Thoracic aorta (tissue), 2 donors: ENCODE measurements at regions not wholly inside any gene's neighbourhood (a gene's known extent, or its start where the extent isn't known, plus 50 kb on each side); places are given as distances from the start of the nearest gene placed in this dataset.

Experiments
- ATAC-seq: fragments of 150-250 bp; one replicate; pipeline ENCODE4 v1.8.0; 2017; ENCODE audit warnings: low read depth; ENCODE audit not compliant: insufficient number of reproducible peaks, low FRiP score
- DNase-seq: peaks from one replicate; pipeline ENCODE4 v3.0.0-alpha.2; 2020; ENCODE audit warnings: low spot score
- H3K27ac ChIP-seq, 2 donors: fragments of 200-600 bp; sonication (generic); 1 replicate in 1 of 2; 2 replicates in 1 of 2; pipeline ENCODE4 v1.5.1; 2016; ENCODE audit warnings: mild to moderate bottlenecking in 2 of 2, moderate library complexity in 2 of 2
- H3K27me3 ChIP-seq: fragments of 200-600 bp; sonication (generic); replicated peaks from 2 replicates; pipeline ENCODE4 v1.6.0; 2016; ENCODE audit warnings: mild to moderate bottlenecking; ENCODE audit not compliant: insufficient read depth
- H3K36me3 ChIP-seq: fragments of 200-600 bp; sonication (generic); one replicate; pipeline ENCODE4 v1.5.1; 2016
- H3K4me1 ChIP-seq, 2 donors: fragments of 200-600 bp; sonication (generic); 1 replicate in 1 of 2; 2 replicates in 1 of 2; pipeline versions ENCODE4 v1.5.1 to v1.6.0; 2016; ENCODE audit warnings: low read depth in 2 of 2, mild to moderate bottlenecking in 1 of 2; ENCODE audit not compliant: control insufficient read depth in 1 of 2
- H3K4me3 ChIP-seq: fragments of 200-600 bp; sonication (generic); 2 replicates; pipeline ENCODE4 v1.5.1; 2016; ENCODE audit warnings: mild to moderate bottlenecking
- H3K9me3 ChIP-seq: fragments of 200-600 bp; sonication (generic); 2 replicates; pipeline ENCODE4 v1.5.1; 2016
- TF ChIP-seq, protein P1 (sequence below): fragments of 200-600 bp; sonication (generic); IDR thresholded peaks from one replicate; pipeline ENCODE4 v1.5.1; 2019; ENCODE audit warnings: antibody characterized with exemption

GRCh38 chr13:31929031-31929770, 102.4 kb upstream of the FRY start:
- ATAC-seq (no peak), DNase-seq (no peak)
- H3K36me3 ChIP-seq, result no peaks in the 10 kb centered on the region
- H3K4me3 ChIP-seq, result no peak overlapping the region
- TF ChIP-seq, protein P1, sequence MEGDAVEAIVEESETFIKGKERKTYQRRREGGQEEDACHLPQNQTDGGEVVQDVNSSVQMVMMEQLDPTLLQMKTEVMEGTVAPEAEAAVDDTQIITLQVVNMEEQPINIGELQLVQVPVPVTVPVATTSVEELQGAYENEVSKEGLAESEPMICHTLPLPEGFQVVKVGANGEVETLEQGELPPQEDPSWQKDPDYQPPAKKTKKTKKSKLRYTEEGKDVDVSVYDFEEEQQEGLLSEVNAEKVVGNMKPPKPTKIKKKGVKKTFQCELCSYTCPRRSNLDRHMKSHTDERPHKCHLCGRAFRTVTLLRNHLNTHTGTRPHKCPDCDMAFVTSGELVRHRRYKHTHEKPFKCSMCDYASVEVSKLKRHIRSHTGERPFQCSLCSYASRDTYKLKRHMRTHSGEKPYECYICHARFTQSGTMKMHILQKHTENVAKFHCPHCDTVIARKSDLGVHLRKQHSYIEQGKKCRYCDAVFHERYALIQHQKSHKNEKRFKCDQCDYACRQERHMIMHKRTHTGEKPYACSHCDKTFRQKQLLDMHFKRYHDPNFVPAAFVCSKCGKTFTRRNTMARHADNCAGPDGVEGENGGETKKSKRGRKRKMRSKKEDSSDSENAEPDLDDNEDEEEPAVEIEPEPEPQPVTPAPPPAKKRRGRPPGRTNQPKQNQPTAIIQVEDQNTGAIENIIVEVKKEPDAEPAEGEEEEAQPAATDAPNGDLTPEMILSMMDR, result no peak
- peaks cover 5 to 10% of the 10 kb centered on the region in 2 donors for H3K4me1 ChIP-seq
- H3K27me3 ChIP-seq, result no peaks in the 10 kb centered on the region
- H3K27ac ChIP-seq, result no peak overlapping the region
- no peaks in the 10 kb centered on the region for H3K9me3 ChIP-seq

GRCh38 chr13:31930490-31930889, 101.1 kb upstream of the FRY start:
- Histone ChIP-seq H3K36me3 (no peaks in the 10 kb centered on the region), H3K9me3 (no peaks in the 10 kb centered on the region), H3K4me3 (no peak overlapping the region), H3K27me3 (no peaks in the 10 kb centered on the region), H3K27ac (no peak overlapping the region), H3K4me1 (peaks cover 5 to 10% of the 10 kb centered on the region in 2 donors)
- TF ChIP-seq, protein P1, result no peak
- ATAC-seq (no peak), DNase-seq (no peak)

- TF ChIP-seq, protein P1, result no peak
- H3K4me3 ChIP-seq, result no peak overlapping the region
- ATAC-seq (no peak), DNase-seq (no peak)
- H3K27ac ChIP-seq, result no peak overlapping the region
- H3K9me3 ChIP-seq, result no peaks in the 10 kb centered on the region
- H3K27me3 ChIP-seq, result no peaks in the 10 kb centered on the region
- H3K36me3 ChIP-seq, result no peaks in the 10 kb centered on the region
- peaks cover 5 to 10% of the 10 kb centered on the region in 2 donors for H3K4me1 ChIP-seq
Observed at GRCh38 chr13:31930901-31931522, 100.6 kb upstream of the FRY start.

DNA sequence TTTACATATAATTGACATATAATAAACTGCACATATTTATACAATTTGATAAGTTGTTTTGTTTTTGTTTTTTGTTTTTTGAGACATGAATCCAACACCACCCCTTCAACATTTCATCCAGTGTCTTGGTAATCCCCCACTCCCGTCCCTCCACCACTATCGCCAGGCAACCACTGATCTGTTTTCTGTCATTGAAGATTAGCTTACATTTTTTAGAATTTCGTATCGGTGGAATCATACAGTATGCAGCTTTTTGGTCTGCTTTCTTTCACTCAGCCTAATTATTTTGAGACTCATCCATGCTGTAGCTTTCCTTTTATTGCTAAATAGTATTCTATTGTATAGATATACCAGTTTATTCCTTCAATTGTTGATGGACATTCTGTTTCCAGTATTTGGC, 94.1 kb upstream of the FRY start:
- Histone ChIP-seq H3K9me3 (no peaks in the 10 kb centered on the region), H3K36me3 (no peaks in the 10 kb centered on the region), H3K27ac (no peak overlapping the region), H3K27me3 (no peaks in the 10 kb centered on the region), H3K4me3 (no peak overlapping the region), H3K4me1 (no peaks in the 10 kb centered on the region)
- DNase-seq (no peak), ATAC-seq (no peak)
- TF ChIP-seq, protein P1, result no peak

DNA sequence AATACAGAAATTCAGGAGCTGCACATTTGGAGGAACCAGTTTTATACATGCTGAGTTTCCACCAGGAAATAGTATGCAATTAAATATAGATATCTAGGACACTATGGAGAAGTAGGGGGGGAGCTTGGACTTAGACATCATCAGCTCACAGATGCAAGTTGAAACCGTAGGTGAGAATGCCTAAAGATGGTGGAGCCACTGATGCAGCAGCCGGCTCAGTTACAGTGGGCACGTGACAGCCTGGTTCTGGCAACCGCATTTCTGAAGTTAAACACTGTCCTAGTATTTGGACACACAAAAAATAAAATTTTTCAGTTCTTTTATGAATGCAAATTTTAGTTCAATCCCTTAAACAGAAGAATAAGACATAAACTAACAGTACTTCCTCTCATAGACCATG, 91.5 kb upstream of the FRY start:
- ATAC-seq, result no peak

More for the DNA sequence above, 91.5 kb upstream of the FRY start:
- no peak for DNase-seq
- Histone ChIP-seq H3K9me3 (no peaks in the 10 kb centered on the region), H3K27ac (no peak overlapping the region), H3K4me3 (no peak overlapping the region), H3K4me1 (peaks cover 4 to 8% of the 10 kb centered on the region in 2 donors), H3K36me3 (no peaks in the 10 kb centered on the region), H3K27me3 (no peaks in the 10 kb centered on the region)
- TF ChIP-seq, protein P1, result no peak
